ENCODE measurements at regions not wholly inside any gene's neighbourhood (a gene's known extent, or its start where the extent isn't known, plus 50 kb on each side); places are given as distances from the start of the nearest gene placed in this dataset.

DNA sequence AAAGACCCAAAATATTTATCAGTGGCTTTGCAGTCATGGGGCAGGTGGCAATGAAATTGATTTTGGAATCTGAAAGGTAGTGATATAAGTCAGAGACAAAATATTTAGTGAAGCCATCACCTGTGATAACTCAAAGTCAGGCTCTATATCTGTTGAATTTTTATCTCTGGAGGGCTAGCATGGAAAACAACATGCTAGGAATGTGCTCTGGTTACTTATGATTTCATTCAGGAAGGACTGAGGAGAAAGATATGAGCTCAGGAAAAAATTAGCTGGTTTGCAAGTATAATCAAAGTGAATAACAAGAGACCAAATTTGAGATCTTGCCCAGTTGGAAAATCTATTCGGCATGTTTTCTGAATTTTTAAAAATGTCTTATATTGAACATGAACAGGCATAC is 364.6 kb upstream of the LRRC7 start:
- H3K9ac ChIP-seq (ENCODE audit: low read length in 3 of 3) = no peak overlapping the region
- H3K27me3 ChIP-seq (ENCODE audit: control insufficient read depth, insufficient read depth, low read length) = no peaks in the 10 kb centered on the region
- no peaks in the 10 kb centered on the region for H3K4me1 ChIP-seq (ENCODE audit: control insufficient read depth in 2 of 3, insufficient read depth in 2 of 3, low read depth in 1 of 3, low read length in 3 of 3)
- FAIRE-seq (no peak), DNase-seq (no peak)
- TF ChIP-seq, protein P1, sequence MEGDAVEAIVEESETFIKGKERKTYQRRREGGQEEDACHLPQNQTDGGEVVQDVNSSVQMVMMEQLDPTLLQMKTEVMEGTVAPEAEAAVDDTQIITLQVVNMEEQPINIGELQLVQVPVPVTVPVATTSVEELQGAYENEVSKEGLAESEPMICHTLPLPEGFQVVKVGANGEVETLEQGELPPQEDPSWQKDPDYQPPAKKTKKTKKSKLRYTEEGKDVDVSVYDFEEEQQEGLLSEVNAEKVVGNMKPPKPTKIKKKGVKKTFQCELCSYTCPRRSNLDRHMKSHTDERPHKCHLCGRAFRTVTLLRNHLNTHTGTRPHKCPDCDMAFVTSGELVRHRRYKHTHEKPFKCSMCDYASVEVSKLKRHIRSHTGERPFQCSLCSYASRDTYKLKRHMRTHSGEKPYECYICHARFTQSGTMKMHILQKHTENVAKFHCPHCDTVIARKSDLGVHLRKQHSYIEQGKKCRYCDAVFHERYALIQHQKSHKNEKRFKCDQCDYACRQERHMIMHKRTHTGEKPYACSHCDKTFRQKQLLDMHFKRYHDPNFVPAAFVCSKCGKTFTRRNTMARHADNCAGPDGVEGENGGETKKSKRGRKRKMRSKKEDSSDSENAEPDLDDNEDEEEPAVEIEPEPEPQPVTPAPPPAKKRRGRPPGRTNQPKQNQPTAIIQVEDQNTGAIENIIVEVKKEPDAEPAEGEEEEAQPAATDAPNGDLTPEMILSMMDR (IDR thresholded peaks at IDR 0.05; ENCODE audit: borderline replicate concordance, extremely low read depth, insufficient read depth) = no peak
- intact Hi-C loops (cut with DNase I) = no loop called here
- H3K4me3 ChIP-seq (ENCODE audit: low read length in 3 of 3) = no peak overlapping the region
- no peak overlapping the region for H3K27ac ChIP-seq (ENCODE audit: low read depth in 2 of 2, low read length in 2 of 2)
- peaks cover 0 to 5% (median 0%) of the 10 kb centered on the region in 3 donors for H3K9me3 ChIP-seq (ENCODE audit: control insufficient read depth in 2 of 3, insufficient read depth in 1 of 3, low read length in 3 of 3)
- H3K36me3 ChIP-seq (ENCODE audit: control insufficient read depth in 2 of 3, insufficient read depth in 3 of 3, low read length in 3 of 3) = no peaks in the 10 kb centered on the region

DNA sequence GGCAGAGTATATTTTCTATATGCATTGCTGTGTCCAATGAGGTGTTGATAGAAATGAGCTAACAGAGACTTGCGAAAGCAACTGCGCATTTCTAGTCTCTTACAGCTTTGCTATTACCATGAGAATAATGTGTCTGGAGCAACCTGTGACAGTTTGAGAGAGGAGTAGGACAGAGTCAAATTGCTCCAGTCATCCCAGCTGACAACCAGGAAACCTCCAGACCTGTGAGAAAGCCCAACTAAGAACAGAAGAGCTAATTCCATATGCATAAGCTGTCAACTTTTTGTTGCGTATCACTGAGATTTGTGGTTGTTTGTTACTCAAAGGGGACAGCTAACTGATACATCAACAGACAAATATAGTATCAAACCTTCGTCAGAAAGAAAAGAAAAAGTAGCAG is 354.1 kb upstream of the LRRC7 start:
- DNase-seq (no peak), FAIRE-seq (no peak)
- Histone ChIP-seq H3K27me3 (ENCODE audit: control insufficient read depth, insufficient read depth, low read length) (no peaks in the 10 kb centered on the region), H3K27ac (ENCODE audit: low read depth in 2 of 2, low read length in 2 of 2) (no peak overlapping the region), H3K4me1 (ENCODE audit: control insufficient read depth in 2 of 3, insufficient read depth in 2 of 3, low read depth in 1 of 3, low read length in 3 of 3) (no peaks in the 10 kb centered on the region), H3K4me3 (ENCODE audit: low read length in 3 of 3) (no peak overlapping the region), H3K9ac (ENCODE audit: low read length in 3 of 3) (no peak overlapping the region), H3K9me3 (ENCODE audit: control insufficient read depth in 2 of 3, insufficient read depth in 1 of 3, low read length in 3 of 3) (no peaks in the 10 kb centered on the region), H3K36me3 (ENCODE audit: control insufficient read depth in 2 of 3, insufficient read depth in 3 of 3, low read length in 3 of 3) (no peaks in the 10 kb centered on the region)
- TF ChIP-seq, protein P1 (IDR thresholded peaks at IDR 0.05; ENCODE audit: borderline replicate concordance, extremely low read depth, insufficient read depth) = no peak
- intact Hi-C loops (cut with DNase I) = no loop called here

DNA sequence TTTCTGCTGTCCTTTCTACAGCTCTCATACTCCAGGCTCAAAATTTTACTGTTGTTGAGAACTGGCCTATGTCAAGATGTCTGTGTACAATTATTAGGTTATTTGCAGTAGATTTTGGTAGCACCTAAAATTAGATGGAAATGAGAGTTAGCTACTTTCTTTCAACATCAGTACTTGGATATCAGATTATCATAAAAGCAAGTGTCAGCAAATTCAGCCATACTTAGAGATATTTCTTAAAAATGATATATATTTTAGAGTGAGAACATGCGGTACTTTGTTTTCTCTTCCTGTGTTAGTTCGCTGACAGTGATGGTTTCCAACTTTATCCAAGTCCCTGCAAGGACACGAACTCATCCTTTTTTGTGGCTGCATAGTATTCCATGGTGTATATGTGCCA is 351.8 kb upstream of the LRRC7 start:
- H3K27me3 ChIP-seq (ENCODE audit: control insufficient read depth, insufficient read depth, low read length) = no peaks in the 10 kb centered on the region
- H3K9me3 ChIP-seq (ENCODE audit: control insufficient read depth in 2 of 3, insufficient read depth in 1 of 3, low read length in 3 of 3) = no peaks in the 10 kb centered on the region
- no peaks in the 10 kb centered on the region for H3K36me3 ChIP-seq (ENCODE audit: control insufficient read depth in 2 of 3, insufficient read depth in 3 of 3, low read length in 3 of 3)
- DNase-seq (no peak), FAIRE-seq (no peak)
- TF ChIP-seq, protein P1 (IDR thresholded peaks at IDR 0.05; ENCODE audit: borderline replicate concordance, extremely low read depth, insufficient read depth) = no peak
- H3K9ac ChIP-seq (ENCODE audit: low read length in 3 of 3) = no peak overlapping the region
- no peaks in the 10 kb centered on the region for H3K4me1 ChIP-seq (ENCODE audit: control insufficient read depth in 2 of 3, insufficient read depth in 2 of 3, low read depth in 1 of 3, low read length in 3 of 3)
- intact Hi-C loops (cut with DNase I) = no loop called here
- no peak overlapping the region for H3K27ac ChIP-seq (ENCODE audit: low read depth in 2 of 2, low read length in 2 of 2)
- no peak overlapping the region for H3K4me3 ChIP-seq (ENCODE audit: low read length in 3 of 3)

DNA sequence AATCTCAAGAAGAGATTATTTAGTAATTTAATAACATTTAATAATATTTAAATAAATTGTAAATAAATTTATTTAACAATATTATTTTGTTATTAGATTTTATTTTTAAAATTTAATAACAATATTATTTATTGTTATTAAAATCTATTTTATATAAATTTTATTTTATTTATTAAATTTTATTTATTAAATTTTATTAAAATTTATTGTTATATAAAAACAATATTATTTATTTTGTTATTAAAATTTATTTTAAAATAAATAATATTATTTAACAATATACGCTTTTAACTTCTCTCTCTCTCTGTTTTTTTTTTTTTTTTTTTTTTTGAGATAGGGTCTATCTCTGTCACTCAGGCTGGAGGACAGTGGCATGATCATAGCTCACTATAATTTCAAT is 347.1 kb upstream of the LRRC7 start:
- H3K4me1 ChIP-seq (ENCODE audit: control insufficient read depth in 2 of 3, insufficient read depth in 2 of 3, low read depth in 1 of 3, low read length in 3 of 3) = no peaks in the 10 kb centered on the region
- DNase-seq (no peak), FAIRE-seq (peak; percentile 99)
- no peak overlapping the region for H3K27ac ChIP-seq (ENCODE audit: low read depth in 2 of 2, low read length in 2 of 2)
- no peaks in the 10 kb centered on the region for H3K36me3 ChIP-seq (ENCODE audit: control insufficient read depth in 2 of 3, insufficient read depth in 3 of 3, low read length in 3 of 3)
- no peaks in the 10 kb centered on the region for H3K27me3 ChIP-seq (ENCODE audit: control insufficient read depth, insufficient read depth, low read length)
- intact Hi-C loops (cut with DNase I) = no loop called here
- H3K9ac ChIP-seq (ENCODE audit: low read length in 3 of 3) = no peak overlapping the region
- TF ChIP-seq, protein P1 (IDR thresholded peaks at IDR 0.05; ENCODE audit: borderline replicate concordance, extremely low read depth, insufficient read depth) = no peak
- H3K9me3 ChIP-seq (ENCODE audit: control insufficient read depth in 2 of 3, insufficient read depth in 1 of 3, low read length in 3 of 3) = no peaks in the 10 kb centered on the region
- no peak overlapping the region for H3K4me3 ChIP-seq (ENCODE audit: low read length in 3 of 3)

All from kidney (tissue), 13 donors.